GM21723 (cell line): ENCODE measurements at regions not wholly inside any gene's neighbourhood (a gene's known extent, or its start where the extent isn't known, plus 50 kb on each side); places are given as distances from the start of the nearest gene placed in this dataset.

Experiments used
- ATAC-seq: cut with Tn5 transposase; IDR thresholded peaks from one replicate; pipeline ENCODE4 v1.9.1; 2021; ENCODE audit warnings: mild to moderate bottlenecking, moderate library complexity; ENCODE audit not compliant: unreplicated experiment

DNA sequence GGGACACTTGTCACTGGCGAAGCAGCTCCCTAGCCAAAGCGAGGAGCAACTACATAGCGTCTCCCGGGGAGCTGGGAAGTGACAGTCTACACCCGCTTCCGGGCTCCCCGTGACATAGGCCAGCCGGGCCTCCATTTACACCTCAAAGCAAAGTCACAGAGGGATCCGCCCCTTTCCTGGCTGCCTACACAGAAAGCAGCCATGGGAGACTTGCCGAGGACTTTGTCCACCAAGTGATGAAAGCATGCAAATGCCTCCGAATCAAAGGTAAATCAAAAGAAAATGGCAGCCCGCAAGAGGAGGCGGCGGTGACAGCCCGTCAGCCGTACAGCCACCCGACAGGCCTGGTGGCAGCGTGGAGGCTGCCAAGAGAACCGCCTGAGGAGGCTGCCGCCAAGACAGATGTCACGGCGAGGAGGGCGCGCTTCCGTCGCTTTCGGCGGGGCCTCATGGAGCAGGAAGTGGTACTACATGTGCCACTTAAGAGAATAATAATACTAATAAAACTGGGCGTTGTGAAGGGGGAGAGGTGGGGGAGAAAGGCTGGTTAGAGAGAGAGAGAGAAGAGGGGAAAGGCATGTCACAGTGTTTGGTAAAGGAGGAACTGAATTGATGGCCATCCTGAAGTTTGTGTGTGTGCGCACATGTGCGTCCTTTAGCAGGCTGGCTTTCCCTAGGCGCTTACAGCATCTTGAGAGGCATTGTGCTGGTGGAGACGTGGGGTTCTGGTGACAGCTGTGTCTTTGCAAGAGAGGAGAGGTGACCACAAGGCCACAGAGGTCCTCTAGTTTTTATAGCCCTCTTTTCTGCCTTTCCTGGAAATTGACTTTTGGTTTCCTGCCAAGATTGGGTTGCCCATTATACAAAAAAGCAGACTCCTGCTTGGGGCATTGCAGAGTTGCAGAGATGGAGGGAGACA lies 661.7 kb downstream of the VRK1 start:
- ATAC-seq = no peak

DNA sequence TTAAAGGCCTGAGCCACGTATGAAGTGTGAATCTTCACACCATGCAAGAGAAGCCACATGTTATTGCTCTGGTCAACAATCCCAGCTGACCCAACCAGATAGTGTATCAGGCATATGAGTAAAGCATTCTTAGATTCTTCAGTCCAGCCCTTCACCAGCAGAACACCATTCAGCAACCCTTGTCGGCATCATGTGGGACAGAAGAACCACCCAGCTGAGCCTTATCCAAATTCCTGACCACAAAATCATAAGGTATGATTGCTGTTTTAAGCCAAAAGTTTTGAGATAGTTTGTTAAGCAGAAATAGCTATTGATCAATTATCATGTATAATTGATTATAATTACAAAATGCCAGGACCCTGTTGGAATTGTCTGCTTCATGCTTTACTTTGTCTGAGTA lies 664.9 kb downstream of the VRK1 start:
- no peak for ATAC-seq

DNA sequence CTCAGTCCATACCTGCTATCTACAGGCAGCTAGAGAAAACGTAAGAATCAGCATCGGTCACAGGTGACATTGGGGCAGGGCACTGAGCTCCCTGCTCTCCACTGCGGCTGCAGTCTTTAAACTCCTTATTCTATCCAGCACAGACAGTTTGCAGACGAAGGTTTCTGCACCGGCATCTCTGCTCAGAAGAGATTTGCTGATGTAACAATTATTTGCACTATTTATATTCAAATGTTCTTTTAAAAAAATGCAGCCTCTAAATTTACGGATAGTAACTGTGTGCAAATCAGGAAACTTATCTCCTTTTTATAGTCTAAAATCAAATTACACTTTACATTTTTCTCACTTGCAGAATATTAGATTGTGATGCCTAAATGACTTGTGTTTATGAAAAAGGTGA lies 671.0 kb downstream of the VRK1 start:
- no peak for ATAC-seq

DNA sequence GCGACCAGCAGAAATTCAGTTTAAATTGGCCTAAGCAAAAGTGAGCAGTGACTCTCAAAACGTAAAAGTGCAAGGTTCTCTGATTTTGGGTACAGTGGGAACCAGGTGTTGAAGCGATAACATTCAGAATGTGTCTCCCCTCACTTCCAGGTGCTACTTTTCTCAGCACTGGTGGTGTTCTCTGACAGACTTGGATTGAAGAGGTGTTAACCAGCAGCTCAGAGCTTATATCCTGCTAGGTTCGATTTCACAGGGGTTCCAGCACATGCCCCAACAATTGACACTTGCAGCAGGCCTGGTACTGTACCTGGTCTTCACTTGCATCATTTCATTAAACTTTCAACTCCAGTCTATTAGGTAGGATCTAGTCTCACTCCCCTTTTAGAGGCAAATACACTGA lies 680.2 kb downstream of the VRK1 start:
- no peak for ATAC-seq

DNA sequence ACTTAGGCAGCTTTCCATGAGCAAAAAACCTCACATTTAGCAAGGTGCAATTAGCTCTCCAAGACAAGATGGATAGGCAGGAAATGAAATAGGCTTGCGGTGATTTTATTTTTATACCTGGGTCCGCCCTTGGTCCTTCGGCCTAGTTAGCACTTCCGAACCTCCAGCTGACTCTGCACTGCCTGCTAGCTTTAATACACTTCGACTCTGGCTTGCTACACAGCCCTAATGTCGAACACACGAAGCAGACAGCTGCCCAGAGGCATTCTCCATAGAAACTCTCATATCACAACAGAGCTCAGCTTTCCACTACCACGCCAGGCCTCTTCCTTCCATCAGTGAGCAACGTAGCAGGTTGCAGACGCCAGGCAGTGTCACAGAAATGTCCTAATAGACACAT lies 688.0 kb downstream of the VRK1 start:
- ATAC-seq = no peak

DNA sequence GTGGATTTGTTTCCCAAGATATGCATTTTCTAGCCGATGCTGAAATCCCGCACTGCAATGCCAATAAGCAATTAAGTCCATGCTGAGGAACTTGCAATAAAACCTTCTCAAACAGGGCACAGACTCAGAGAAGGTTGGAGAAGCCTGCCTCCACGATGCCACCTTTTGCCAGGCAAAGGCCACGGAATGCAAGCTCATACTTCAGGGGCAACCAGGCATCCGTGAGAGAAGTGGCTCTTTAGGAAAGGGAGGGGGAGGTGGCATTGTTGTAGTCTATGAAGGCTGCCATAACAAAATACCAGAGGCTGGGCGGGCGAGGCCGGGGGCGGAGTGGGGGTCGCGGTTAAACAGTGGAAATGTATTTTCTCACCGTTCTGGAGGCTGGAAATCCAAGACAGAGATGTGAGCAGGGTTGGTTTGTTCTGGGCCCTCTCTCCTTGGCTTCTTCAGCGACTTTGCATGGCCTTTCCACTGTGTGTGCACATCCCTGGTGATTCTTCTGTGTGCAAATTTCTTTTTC lies 689.5 kb downstream of the VRK1 start:
- no peak for ATAC-seq

DNA sequence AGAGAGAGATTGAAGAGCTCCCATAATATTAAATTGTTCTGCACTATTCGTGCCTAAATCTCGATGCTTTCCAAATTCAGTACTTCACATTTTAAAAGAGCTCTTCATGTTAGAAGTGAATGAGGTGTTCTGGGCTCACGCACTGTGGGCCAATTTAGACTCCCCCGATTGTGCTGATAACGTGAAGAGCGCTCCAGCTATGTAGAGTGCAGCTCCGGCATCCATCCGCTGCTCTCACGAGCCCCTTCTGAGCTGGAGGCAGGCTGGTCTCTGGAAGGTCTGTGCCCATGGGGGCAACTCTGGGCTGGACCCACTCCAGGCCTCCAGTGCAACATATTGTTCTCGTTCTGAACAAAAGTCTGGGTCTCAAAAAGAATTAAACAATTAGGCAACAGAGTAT lies 692.6 kb downstream of the VRK1 start:
- ATAC-seq = no peak

DNA sequence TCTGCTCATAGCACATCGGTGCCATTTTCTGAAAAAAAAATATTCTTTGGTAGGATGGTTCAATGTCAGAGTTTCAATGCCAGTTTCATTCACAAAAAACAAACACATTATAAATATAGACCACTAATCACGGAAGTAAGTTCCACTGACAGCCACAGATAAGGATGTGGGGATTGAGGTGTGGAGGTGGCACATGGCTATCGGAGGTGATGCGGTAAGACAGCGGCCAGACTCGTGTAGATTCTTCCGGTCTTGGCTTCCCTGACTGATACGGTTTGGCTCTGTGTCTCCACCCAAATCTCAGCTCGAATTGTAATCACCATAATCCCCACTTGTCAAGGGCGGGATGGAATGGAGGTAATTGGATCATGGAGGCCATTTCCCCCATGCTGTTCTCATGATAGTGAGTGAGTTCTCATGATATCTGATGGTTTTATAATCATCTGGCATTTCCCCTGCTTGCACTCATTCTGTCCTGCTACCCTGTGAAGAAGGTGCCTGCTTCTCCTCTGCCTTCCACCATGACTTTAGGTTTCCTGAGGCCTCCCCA lies 693.4 kb downstream of the VRK1 start:
- ATAC-seq = no peak

DNA sequence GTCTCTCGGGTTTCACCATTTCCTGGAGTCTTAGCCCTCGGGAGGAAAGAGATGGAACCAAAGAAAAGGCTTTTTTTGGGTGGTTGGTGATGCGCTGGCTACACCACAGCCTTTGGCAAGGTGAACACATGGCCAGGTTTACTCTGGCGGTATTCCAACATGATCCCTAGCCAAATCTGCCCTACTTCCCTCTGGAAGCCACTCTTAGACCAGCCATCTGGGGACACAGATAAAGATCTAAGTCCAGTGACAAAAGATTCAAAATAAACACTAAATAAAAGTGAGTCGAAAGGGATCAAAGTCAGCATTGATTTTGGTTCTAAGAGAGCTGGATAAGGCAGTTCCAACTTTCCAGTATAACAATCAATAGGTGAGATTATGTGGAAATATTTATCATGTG lies 694.5 kb downstream of the VRK1 start:
- ATAC-seq = no peak

DNA sequence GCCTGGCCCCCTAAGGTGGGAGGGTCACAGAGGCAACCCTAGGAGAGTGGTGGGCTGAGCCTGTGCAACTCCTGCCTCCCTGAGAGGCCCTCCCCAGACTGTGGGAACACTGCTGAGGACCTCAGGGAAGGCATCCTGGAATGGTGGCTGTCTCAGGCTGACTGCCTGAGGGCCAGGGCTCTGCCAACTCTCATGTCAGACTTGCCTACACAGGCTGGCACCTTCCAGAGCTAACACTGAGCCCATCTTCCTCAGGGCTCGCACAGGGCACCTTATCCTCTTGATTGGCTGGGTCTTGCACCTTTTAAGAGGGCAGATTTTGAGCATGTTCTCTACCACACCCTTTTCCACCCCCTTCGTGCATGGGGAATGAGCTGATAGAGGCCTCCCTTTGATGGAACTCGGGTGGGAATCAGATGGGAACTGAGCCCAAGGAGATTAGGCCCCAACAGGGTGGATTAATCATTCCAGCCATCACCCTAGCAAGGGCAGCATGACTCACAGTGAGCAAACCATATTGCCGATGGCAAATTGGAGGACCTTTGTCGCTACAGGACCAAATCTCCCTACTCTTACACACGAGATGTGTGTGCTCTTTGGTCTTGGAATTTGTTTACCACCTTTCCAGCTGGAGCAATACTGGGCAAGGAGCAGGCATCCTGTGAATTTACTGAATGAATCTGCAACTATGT lies 702.8 kb downstream of the VRK1 start:
- ATAC-seq = no peak

DNA sequence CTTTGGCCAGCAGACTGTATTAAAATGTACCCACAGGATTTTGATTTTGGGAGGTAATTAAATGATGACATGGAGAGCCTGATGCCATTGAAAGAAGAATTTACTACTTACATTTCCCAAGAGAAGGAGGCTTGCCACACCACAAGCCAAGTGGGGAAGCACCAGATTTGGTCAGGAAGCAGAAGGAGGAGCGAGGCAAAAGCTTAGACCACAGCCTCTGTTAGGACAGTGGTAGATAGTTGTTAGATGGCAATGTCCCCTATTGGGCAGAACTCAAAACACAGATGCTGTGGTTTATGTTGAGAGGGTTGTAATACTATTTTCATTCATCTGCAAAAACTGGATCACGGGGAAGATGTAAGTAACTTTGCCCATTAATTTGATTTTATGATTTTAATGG lies 709.4 kb downstream of the VRK1 start:
- ATAC-seq = no peak

DNA sequence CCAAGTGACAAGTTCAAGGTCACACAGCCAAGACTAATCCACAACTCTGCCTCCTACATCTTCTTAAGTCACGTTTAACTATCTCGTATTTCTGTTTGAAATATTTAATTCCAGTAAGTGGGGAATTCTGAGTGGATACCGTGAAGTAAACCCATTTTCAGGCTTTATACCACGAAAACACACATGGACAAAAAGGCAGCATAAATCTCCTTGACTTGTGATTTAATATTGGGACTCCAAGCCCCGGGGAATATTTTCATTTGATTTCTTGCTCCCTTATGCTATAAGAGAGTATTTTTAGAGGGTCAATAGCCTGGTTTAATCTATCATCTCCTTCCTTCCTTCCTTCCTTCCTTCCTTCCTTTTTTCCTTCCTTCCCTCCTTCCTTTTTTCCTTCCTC lies 716.7 kb downstream of the VRK1 start:
- no peak for ATAC-seq

DNA sequence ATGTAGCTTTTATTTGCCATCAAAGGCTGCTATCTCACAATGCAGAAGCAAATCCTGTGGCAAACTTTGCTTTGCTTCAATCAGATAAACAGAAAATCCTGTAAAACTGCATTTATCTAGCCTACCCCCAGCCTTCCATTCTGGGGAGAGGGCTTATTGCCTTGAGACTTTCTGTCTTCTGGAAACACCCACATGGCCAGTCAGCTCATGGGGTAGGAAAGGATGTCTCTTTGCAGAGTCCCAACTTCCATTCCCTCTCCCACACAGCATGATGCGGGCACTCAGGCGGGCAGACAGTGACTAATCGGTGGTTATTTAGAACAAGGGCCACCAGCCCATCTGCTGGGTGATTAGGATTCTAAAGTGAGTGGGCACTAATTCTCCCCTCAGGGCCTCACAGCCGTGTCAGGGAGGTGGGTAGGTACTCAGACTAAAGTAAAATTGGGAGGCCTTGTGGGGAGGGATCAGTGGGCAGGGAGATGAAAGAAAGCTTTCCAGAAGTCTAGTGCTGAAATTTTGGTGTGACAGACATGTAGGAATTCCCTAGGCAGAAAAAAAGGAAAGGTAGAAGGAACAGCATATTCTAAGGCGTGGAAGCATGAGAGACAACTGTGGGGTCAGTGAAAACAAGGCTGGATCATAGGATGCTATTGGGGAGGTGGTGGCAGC lies 720.5 kb downstream of the VRK1 start:
- ATAC-seq = no peak

DNA sequence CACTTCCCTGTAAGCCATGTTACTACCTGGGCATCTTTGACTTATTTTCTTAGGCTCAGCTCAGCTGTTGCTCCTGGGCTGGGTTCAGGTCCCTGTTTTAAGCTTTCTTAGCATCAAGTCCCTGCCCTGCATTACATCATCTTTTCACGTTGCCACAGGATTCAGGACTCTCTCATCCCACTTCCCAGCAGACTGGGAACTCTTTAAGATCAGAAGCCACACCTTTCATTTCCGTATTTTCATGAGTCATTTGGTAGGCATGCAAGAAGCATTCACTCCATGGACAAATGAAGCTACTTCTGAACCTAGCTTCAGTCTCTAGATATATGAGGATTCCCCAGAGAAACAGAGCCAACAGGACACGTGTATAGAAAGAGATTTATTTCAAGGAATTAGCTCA lies 726.8 kb downstream of the VRK1 start:
- no peak for ATAC-seq

DNA sequence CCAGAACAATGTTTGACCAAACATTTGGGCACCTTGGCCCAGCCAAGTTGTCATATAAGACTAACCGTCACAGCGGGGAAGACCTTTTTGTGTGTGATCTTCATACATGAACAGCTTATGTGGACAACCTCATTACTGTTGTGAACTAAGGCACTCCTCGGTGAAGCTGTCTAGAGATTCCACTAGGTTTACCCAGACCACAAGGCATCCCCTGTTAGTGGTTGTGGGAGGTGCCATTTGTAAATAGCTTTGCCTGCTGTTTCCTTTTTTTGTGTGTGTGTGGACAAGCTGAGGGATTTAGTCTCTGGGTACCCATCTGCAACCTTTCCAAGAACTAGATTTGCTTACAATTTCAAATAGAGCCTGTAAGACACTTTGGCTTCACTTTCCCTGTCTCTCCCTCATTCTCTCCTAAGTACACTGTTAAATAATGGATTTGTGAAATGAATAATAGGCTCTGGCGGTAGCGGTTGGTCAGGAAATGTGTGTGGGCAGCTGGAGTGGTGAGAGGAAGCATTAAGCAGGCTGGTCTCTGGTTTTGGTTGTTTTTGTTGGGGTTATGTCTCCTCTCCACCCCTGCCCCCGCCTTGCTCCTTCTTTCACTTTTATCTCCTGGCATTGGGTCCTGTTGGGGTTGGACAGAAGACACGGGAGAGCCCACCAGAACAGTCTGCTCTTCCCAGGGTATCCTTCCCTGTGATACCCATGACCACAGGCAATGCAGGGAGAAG lies 727.6 kb downstream of the VRK1 start:
- ATAC-seq = no peak

DNA sequence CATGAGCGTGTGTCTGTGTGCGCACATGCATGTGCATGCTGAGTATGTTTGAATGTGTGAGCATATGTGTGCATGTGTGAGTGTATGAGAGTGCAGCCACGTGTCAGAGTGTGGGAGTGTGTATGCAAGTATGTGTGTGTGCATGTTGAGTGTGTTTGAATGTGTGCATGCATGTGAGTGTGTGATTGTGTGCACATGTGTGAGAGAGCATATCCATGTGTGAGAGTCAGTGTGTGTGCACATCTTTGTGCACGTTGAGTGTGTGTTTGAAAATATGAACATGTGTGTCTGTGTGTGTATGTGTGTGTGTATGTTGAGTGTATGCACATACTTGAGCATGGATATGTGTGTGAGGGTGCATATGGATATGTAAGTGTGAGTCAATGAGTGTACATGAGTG lies 730.8 kb downstream of the VRK1 start:
- ATAC-seq = no peak

DNA sequence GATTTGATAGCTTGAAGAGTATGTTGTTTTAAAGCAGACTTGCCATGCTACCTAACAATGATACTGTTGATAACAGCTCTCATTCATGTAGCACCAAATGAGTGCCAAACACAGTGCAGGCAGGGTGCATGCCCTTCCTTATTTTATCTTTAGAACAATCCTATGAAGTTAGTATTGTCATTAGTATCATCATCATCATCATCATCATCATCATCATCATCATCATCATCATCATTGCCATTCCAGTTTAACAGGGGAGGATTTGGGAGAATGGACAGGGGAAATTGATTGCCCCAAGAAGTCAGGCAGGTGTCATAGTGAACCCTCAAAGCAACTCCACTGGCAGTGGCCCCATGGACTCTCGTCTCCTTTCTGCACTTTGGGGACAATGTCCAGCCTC lies 734.9 kb downstream of the VRK1 start:
- no peak for ATAC-seq

DNA sequence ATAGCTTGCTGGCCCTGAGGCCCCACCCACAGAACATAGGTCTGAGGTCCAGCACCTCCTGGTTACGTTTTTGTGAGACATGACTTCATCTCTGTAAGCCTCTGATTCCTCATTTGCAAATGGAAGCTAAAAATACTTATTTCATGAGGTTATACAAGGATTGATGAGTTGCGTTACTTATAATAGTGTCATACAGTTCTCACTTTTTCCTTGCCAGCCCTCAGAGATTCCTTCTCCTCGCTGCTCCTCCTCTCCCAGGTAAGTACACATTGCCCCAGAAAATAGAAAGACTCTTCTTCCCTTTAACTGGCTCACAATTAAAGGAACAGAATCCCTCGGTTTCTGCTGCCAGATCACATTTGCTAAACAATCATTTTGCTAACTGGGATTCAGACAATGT lies 739.2 kb downstream of the VRK1 start:
- ATAC-seq = no peak

DNA sequence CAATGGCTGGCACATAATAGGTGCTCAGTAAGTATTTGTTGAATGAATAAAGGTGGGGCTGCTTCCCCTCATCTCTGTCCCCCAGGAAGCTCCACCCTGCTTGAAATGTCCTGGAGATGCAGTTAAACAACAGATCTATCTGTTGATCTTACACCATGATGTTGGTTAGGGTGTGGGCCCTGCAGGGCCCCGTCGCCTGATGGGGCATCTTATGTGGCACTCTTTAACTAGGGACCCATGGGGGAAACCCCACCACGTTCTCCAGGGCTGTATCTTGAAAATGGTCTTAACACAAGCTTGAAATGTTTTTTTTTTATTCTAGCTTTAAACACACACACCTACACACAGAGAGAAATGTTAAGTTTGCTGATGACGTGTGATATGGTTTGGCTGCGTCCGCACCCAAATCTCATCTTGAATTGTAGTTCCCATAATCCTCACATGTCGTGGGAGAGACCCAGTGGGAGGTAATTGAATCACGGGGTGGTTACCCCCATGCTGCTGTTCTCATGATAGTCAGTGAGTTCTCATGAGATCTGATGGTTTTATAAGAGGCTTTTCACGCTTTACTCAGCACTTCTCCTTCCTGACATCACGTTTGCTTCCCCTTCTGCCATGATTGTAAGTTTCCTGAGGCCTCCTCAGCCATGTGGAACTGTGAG lies 741.7 kb downstream of the VRK1 start:
- no peak for ATAC-seq

DNA sequence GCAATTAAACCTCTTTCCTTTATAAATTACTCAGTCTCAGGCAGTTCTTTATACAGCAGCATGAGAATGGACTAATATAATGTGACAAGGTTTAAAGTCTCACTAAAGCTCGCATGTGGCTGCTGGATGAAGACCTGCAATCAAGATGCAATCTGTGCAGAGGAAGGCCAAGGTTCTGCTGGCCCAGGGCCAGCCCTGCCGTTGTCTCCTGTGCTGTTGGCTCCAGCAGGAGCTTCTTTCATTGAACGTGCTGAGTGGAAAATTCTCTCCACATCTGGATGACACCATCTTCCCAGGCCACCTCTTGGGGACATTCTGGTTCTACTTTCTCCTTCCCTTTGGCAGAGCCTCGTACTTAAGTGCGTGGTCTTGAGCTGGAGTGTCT lies 742.2 kb downstream of the VRK1 start:
- ATAC-seq = no peak
